ENCODE measurements at regions not wholly inside any gene's neighbourhood (a gene's known extent, or its start where the extent isn't known, plus 50 kb on each side); places are given as distances from the start of the nearest gene placed in this dataset.
"Not testable (repeated sequence)": the region's sequence is repeated elsewhere in the genome, so short reads cannot be mapped to it uniquely, and the experiment has no call there.

- Mint-ChIP-seq H3K4me3 (no peak overlapping the region), H3K27ac (no peak overlapping the region), H3K4me1 (ENCODE audit: low read depth) (no peaks in the 10 kb centered on the region), H3K27me3 (no peaks in the 10 kb centered on the region), H3K9me3 (no peaks in the 10 kb centered on the region), H3K36me3 (ENCODE audit: low read depth) (no peaks in the 10 kb centered on the region)
Observed at GRCh38 chr5:91794455-91794854, 411.3 kb upstream of the ARRDC3 start.

- Mint-ChIP-seq H3K36me3 (ENCODE audit: low read depth) (no peaks in the 10 kb centered on the region), H3K27ac (no peak overlapping the region), H3K27me3 (no peaks in the 10 kb centered on the region), H3K4me1 (ENCODE audit: low read depth) (no peaks in the 10 kb centered on the region), H3K4me3 (no peak overlapping the region), H3K9me3 (peaks cover 3% of the 10 kb centered on the region)
Observed at GRCh38 chr5:91787718-91788117, 404.6 kb upstream of the ARRDC3 start.

GRCh38 chr5:91777671-91778070 is 394.6 kb upstream of the ARRDC3 start:
- Mint-ChIP-seq H3K9me3 (no peaks in the 10 kb centered on the region), H3K27me3 (no peaks in the 10 kb centered on the region), H3K4me3 (no peak overlapping the region), H3K4me1 (ENCODE audit: low read depth) (no peaks in the 10 kb centered on the region), H3K27ac (no peak overlapping the region), H3K36me3 (ENCODE audit: low read depth) (no peaks in the 10 kb centered on the region)

GRCh38 chr5:91776249-91776648 is 393.1 kb upstream of the ARRDC3 start:
- no peak overlapping the region for H3K4me3 Mint-ChIP-seq
- H3K27ac Mint-ChIP-seq: no peak overlapping the region
- no peaks in the 10 kb centered on the region for H3K9me3 Mint-ChIP-seq
- H3K4me1 Mint-ChIP-seq (ENCODE audit: low read depth): no peaks in the 10 kb centered on the region
- no peaks in the 10 kb centered on the region for H3K27me3 Mint-ChIP-seq
- no peaks in the 10 kb centered on the region for H3K36me3 Mint-ChIP-seq (ENCODE audit: low read depth)

- H3K4me3 Mint-ChIP-seq: no peak overlapping the region
- no peaks in the 10 kb centered on the region for H3K27me3 Mint-ChIP-seq
- no peak overlapping the region for H3K27ac Mint-ChIP-seq
- H3K36me3 Mint-ChIP-seq (ENCODE audit: low read depth): no peaks in the 10 kb centered on the region
- no peaks in the 10 kb centered on the region for H3K9me3 Mint-ChIP-seq
- no peaks in the 10 kb centered on the region for H3K4me1 Mint-ChIP-seq (ENCODE audit: low read depth)
Observed at GRCh38 chr5:91770400-91770799, 387.3 kb upstream of the ARRDC3 start.

- not testable (repeated sequence) for H3K27me3 Mint-ChIP-seq; H3K9me3 Mint-ChIP-seq; H3K4me1 Mint-ChIP-seq (ENCODE audit: low read depth); H3K36me3 Mint-ChIP-seq (ENCODE audit: low read depth); H3K27ac Mint-ChIP-seq; H3K4me3 Mint-ChIP-seq
Observed at GRCh38 chr5:91757383-91757782, 374.3 kb upstream of the ARRDC3 start.

- Mint-ChIP-seq H3K9me3 (peaks cover 3% of the 10 kb centered on the region), H3K27ac (no peak overlapping the region), H3K4me1 (ENCODE audit: low read depth) (no peaks in the 10 kb centered on the region), H3K4me3 (no peak overlapping the region), H3K27me3 (no peaks in the 10 kb centered on the region), H3K36me3 (ENCODE audit: low read depth) (no peaks in the 10 kb centered on the region)
Observed at GRCh38 chr5:91754990-91755389, 371.9 kb upstream of the ARRDC3 start.

GRCh38 chr5:91744470-91744869 is 361.4 kb upstream of the ARRDC3 start:
- not testable (repeated sequence) for H3K4me1 Mint-ChIP-seq (ENCODE audit: low read depth); H3K27me3 Mint-ChIP-seq; H3K27ac Mint-ChIP-seq; H3K4me3 Mint-ChIP-seq; H3K9me3 Mint-ChIP-seq; H3K36me3 Mint-ChIP-seq (ENCODE audit: low read depth)

GRCh38 chr5:91742550-91742949 is 359.4 kb upstream of the ARRDC3 start:
- H3K4me3 Mint-ChIP-seq: no peak overlapping the region
- H3K9me3 Mint-ChIP-seq: no peaks in the 10 kb centered on the region
- no peak overlapping the region for H3K27ac Mint-ChIP-seq
- no peaks in the 10 kb centered on the region for H3K4me1 Mint-ChIP-seq (ENCODE audit: low read depth)
- no peaks in the 10 kb centered on the region for H3K36me3 Mint-ChIP-seq (ENCODE audit: low read depth)
- no peaks in the 10 kb centered on the region for H3K27me3 Mint-ChIP-seq

GRCh38 chr5:91741764-91742505 is 358.8 kb upstream of the ARRDC3 start:
- no peaks in the 10 kb centered on the region for H3K4me1 Mint-ChIP-seq (ENCODE audit: low read depth)
- H3K36me3 Mint-ChIP-seq (ENCODE audit: low read depth): no peaks in the 10 kb centered on the region
- H3K9me3 Mint-ChIP-seq: no peaks in the 10 kb centered on the region
- no peaks in the 10 kb centered on the region for H3K27me3 Mint-ChIP-seq
- no peak overlapping the region for H3K4me3 Mint-ChIP-seq
- H3K27ac Mint-ChIP-seq: no peak overlapping the region

GRCh38 chr5:91730026-91730425 is 346.9 kb upstream of the ARRDC3 start:
- peaks cover 5% of the 10 kb centered on the region for H3K9me3 Mint-ChIP-seq
- no peak overlapping the region for H3K4me3 Mint-ChIP-seq
- no peaks in the 10 kb centered on the region for H3K36me3 Mint-ChIP-seq (ENCODE audit: low read depth)
- H3K27ac Mint-ChIP-seq: no peak overlapping the region
- H3K4me1 Mint-ChIP-seq (ENCODE audit: low read depth): no peaks in the 10 kb centered on the region
- H3K27me3 Mint-ChIP-seq: no peaks in the 10 kb centered on the region

GRCh38 chr5:91727463-91727862 is 344.3 kb upstream of the ARRDC3 start:
- no peak overlapping the region for H3K27ac Mint-ChIP-seq
- peaks cover 5% of the 10 kb centered on the region for H3K9me3 Mint-ChIP-seq
- no peaks in the 10 kb centered on the region for H3K36me3 Mint-ChIP-seq (ENCODE audit: low read depth)
- H3K27me3 Mint-ChIP-seq: no peaks in the 10 kb centered on the region
- no peak overlapping the region for H3K4me3 Mint-ChIP-seq
- no peaks in the 10 kb centered on the region for H3K4me1 Mint-ChIP-seq (ENCODE audit: low read depth)

- no peak overlapping the region for H3K4me3 Mint-ChIP-seq
- H3K27ac Mint-ChIP-seq: no peak overlapping the region
- no peaks in the 10 kb centered on the region for H3K36me3 Mint-ChIP-seq (ENCODE audit: low read depth)
- H3K27me3 Mint-ChIP-seq: no peaks in the 10 kb centered on the region
- H3K4me1 Mint-ChIP-seq (ENCODE audit: low read depth): no peaks in the 10 kb centered on the region
- peaks cover 5% of the 10 kb centered on the region for H3K9me3 Mint-ChIP-seq
Observed at GRCh38 chr5:91722736-91723467, 339.8 kb upstream of the ARRDC3 start.

GRCh38 chr5:91712718-91713117 is 329.6 kb upstream of the ARRDC3 start:
- no peak overlapping the region for H3K4me3 Mint-ChIP-seq
- no peak overlapping the region for H3K27ac Mint-ChIP-seq
- no peaks in the 10 kb centered on the region for H3K36me3 Mint-ChIP-seq (ENCODE audit: low read depth)
- H3K27me3 Mint-ChIP-seq: no peaks in the 10 kb centered on the region
- H3K4me1 Mint-ChIP-seq (ENCODE audit: low read depth): no peaks in the 10 kb centered on the region
- H3K9me3 Mint-ChIP-seq: no peaks in the 10 kb centered on the region

- Mint-ChIP-seq H3K9me3 (no peaks in the 10 kb centered on the region), H3K4me3 (no peak overlapping the region), H3K36me3 (ENCODE audit: low read depth) (no peaks in the 10 kb centered on the region), H3K4me1 (ENCODE audit: low read depth) (no peaks in the 10 kb centered on the region), H3K27ac (no peak overlapping the region), H3K27me3 (no peaks in the 10 kb centered on the region)
Observed at GRCh38 chr5:91707521-91707841, 324.4 kb upstream of the ARRDC3 start.

Measured in stimulated activated naive CD8-positive, alpha-beta T cell treated with anti-CD3 and anti-CD28 coated beads, Interleukin-15, Interleukin-2, amounts not matched to agents 100 ng/mL and 50 ng/mL, for 24 hours (primary cell).